ENCODE measurements at regions not wholly inside any gene's neighbourhood (a gene's known extent, or its start where the extent isn't known, plus 50 kb on each side); places are given as distances from the start of the nearest gene placed in this dataset.

GRCh38 chr2:6421138-6421730 is 444.5 kb downstream of the CMPK2 start:
- TF ChIP-seq, protein P1, sequence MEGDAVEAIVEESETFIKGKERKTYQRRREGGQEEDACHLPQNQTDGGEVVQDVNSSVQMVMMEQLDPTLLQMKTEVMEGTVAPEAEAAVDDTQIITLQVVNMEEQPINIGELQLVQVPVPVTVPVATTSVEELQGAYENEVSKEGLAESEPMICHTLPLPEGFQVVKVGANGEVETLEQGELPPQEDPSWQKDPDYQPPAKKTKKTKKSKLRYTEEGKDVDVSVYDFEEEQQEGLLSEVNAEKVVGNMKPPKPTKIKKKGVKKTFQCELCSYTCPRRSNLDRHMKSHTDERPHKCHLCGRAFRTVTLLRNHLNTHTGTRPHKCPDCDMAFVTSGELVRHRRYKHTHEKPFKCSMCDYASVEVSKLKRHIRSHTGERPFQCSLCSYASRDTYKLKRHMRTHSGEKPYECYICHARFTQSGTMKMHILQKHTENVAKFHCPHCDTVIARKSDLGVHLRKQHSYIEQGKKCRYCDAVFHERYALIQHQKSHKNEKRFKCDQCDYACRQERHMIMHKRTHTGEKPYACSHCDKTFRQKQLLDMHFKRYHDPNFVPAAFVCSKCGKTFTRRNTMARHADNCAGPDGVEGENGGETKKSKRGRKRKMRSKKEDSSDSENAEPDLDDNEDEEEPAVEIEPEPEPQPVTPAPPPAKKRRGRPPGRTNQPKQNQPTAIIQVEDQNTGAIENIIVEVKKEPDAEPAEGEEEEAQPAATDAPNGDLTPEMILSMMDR (IDR thresholded peaks at IDR 0.05; ENCODE audit: low read depth, low read length, missing control alignments): no peak
- DNase-seq (ENCODE audit: low read depth): no peak
- H3K4me3 ChIP-seq (ENCODE audit: low read depth, low read length): no peak overlapping the region

- no peak for DNase-seq (ENCODE audit: low read depth)
- TF ChIP-seq, protein P1 (IDR thresholded peaks at IDR 0.05; ENCODE audit: low read depth, low read length, missing control alignments): no peak
- H3K4me3 ChIP-seq (ENCODE audit: low read depth, low read length): no peak overlapping the region
Measured at GRCh38 chr2:6421888-6422287, 443.8 kb downstream of the CMPK2 start.

DNA sequence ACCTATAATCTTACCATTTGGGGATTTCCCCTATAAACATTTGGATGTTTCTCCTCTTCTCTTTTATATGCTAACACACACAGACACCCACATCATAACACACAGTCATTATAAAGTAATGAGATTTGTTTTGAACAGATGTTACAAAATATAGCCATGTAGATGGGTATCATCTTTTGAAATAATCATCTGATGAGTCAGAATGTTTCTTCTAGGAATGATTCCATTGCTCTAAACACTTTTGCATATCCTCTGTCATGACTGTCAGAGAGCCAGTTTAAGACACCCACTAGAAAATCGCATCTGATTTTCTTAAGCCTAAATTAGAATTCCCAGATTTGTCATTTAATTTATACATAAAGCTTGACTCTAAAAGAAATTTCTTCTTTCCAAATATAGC is 442.6 kb downstream of the CMPK2 start:
- no peak for DNase-seq (ENCODE audit: low read depth)
- no peak overlapping the region for H3K4me3 ChIP-seq (ENCODE audit: low read depth, low read length)
- TF ChIP-seq, protein P1 (IDR thresholded peaks at IDR 0.05; ENCODE audit: low read depth, low read length, missing control alignments): no peak

DNA sequence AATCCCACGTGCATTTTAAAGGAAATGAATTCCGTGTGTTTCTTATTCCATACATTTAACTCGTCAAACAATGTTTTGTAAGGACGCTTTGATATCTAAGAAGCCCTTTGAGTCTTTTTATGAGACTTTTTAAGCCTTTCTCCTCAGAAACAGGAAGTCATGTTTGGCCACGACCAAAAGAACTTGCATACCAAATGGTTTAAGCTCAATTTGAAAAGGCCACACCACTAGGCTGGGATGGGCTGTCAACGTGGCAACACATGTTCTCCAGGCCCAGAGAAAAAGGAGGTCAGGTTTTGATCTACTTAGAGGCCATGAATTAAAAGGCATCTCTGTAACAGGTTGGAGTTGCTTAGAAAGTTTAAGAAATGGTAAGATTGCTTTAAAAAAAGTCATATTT is 441.8 kb downstream of the CMPK2 start:
- no peak overlapping the region for H3K4me3 ChIP-seq (ENCODE audit: low read depth, low read length)
- no peak for DNase-seq (ENCODE audit: low read depth)
- TF ChIP-seq, protein P1 (IDR thresholded peaks at IDR 0.05; ENCODE audit: low read depth, low read length, missing control alignments): no peak

DNA sequence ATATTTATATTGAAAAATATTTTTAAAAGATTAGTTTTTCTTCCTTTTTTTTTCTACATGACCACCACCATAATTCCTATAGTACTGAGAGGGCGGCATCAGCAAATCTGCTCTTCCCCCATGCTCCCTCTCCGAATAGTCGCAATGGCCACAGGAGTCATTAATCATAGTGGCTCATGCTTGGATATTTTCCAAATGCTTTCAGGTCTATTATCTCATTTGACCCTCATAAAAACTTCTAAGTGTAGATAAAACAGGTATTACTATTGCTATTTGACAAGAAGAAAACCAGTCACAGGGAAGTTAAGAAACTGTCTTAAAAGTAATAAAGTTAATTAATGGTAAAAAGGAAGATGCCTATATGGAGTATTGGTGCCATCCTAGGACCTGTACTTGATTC is 440.7 kb downstream of the CMPK2 start:
- no peak overlapping the region for H3K4me3 ChIP-seq (ENCODE audit: low read depth, low read length)
- TF ChIP-seq, protein P1 (IDR thresholded peaks at IDR 0.05; ENCODE audit: low read depth, low read length, missing control alignments): no peak
- no peak for DNase-seq (ENCODE audit: low read depth)

DNA sequence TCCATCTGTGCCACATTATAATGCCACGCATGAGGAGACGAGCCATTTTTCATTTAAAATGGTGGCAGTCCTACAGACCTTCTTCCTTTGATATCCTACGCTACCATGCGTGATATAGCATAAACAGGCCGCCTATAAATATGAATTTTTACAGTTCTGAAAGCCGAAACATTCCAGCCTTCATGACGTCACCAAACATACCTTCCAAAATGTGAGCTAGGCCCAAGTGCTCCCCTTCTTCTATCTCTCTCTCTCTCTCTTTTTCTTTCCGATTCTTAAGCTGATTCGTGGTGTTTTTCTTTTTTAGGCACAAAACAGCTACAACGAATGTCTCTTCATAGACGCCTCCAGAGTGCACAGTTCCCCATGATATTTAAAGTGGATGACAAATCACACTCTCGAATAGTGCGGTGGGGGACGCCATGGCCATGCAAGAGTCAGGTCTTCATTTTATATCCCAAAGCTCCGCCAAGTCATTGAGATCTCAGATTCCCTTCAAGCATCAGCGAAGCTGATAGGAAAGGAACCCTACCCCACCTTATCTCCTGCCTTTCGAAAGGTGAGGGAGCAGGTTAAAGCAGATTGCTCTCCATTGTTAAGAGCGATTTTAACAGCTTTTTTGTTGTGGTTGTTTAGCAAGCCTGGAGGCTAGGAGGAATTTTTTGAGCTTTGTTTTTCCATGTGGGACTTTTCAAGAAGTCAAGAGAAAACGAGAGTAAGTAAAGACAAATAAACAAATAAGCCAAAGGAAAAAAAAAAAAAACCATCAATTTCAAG is 436.3 kb downstream of the CMPK2 start:
- DNase-seq (ENCODE audit: low read depth): no peak
- H3K4me3 ChIP-seq (ENCODE audit: low read depth, low read length): no peak overlapping the region
- TF ChIP-seq, protein P1 (IDR thresholded peaks at IDR 0.05; ENCODE audit: low read depth, low read length, missing control alignments): no peak

GRCh38 chr2:6434438-6434837 is 431.3 kb downstream of the CMPK2 start:
- DNase-seq (ENCODE audit: low read depth): no peak
- TF ChIP-seq, protein P1 (IDR thresholded peaks at IDR 0.05; ENCODE audit: low read depth, low read length, missing control alignments): no peak
- H3K4me3 ChIP-seq (ENCODE audit: low read depth, low read length): no peak overlapping the region

Measured in GM12864 (cell line).